ENCODE measurements at regions not wholly inside any gene's neighbourhood (a gene's known extent, or its start where the extent isn't known, plus 50 kb on each side); places are given as distances from the start of the nearest gene placed in this dataset.

GRCh38 chr5:110221036-110221435 lies 505.4 kb downstream of the TMEM232 start:
- Histone ChIP-seq H3K79me2 (ENCODE audit: insufficient read depth, low read length) (no peaks in the 10 kb centered on the region), H3K36me3 (ENCODE audit: control insufficient read depth in 1 of 2, insufficient read depth in 2 of 2, low read length in 2 of 2) (no peaks in the 10 kb centered on the region), H3K27me3 (ENCODE audit: insufficient read depth, low read length) (no peaks in the 10 kb centered on the region), H3K4me1 (ENCODE audit: control insufficient read depth in 1 of 2, insufficient read depth in 2 of 2, low read length in 2 of 2) (no peaks in the 10 kb centered on the region), H2AFZ (ENCODE audit: low read depth, low read length, poor library complexity, severe bottlenecking) (no peak overlapping the region), H3K9me3 (ENCODE audit: control insufficient read depth in 1 of 2, insufficient read depth in 1 of 2, low read depth in 1 of 2, low read length in 2 of 2) (no peaks in the 10 kb centered on the region; a peak in 1 of 4 replicates), H3K4me2 (ENCODE audit: low read length) (no peak overlapping the region), H3K9me2 (ENCODE audit: insufficient read depth) (no peaks in the 10 kb centered on the region), H3K4me3 (replicated peaks in 1 of 2; ENCODE audit: low read depth in 1 of 2, low read length in 2 of 2) (no peak overlapping the region), H3K27ac (ENCODE audit: low read depth, low read length) (no peak overlapping the region), H3K9ac (ENCODE audit: low read length) (no peak overlapping the region), H4K20me1 (ENCODE audit: insufficient read depth) (no peaks in the 10 kb centered on the region)
- TF ChIP-seq SP1 (IDR thresholded peaks at IDR 0.05; ENCODE audit: low read depth) (no peak), CBX3 (IDR thresholded peaks at IDR 0.05; ENCODE audit: low read depth) (no peak), MAX (IDR thresholded peaks at IDR 0.05) (no peak), JUND (IDR thresholded peaks at IDR 0.05) (no peak), CEBPB (IDR thresholded peaks at IDR 0.05; ENCODE audit: low read depth) (no peak), EGR1 (IDR thresholded peaks at IDR 0.05; ENCODE audit: low read depth) (no peak), EZH2 (IDR thresholded peaks at IDR 0.05) (no peak), POLR2AphosphoS5 (IDR thresholded peaks at IDR 0.05; ENCODE audit: low read depth, low read length) (no peak), ZBTB33 (IDR thresholded peaks at IDR 0.05; ENCODE audit: extremely low read depth, insufficient replicate concordance, low read length) (no peak), POLR2A (IDR thresholded peaks at IDR 0.05; ENCODE audit: borderline replicate concordance, extremely low read depth, insufficient read depth, insufficient read length) (no peak), ATF3 (IDR thresholded peaks at IDR 0.05) (no peak), RAD21 (IDR thresholded peaks at IDR 0.05; ENCODE audit: low read depth) (no peak), SRF (IDR thresholded peaks at IDR 0.05; ENCODE audit: low read depth) (no peak), SIN3A (IDR thresholded peaks at IDR 0.05; ENCODE audit: low read depth) (no peak), YY1 (IDR thresholded peaks at IDR 0.05; ENCODE audit: extremely low read depth, insufficient replicate concordance, low read depth, low read length) (no peak), FOSL1 (IDR thresholded peaks at IDR 0.05; ENCODE audit: low read depth) (no peak), ZFX (IDR thresholded peaks at IDR 0.05) (no peak), ELF1 (IDR thresholded peaks at IDR 0.05; ENCODE audit: borderline replicate concordance, low read depth) (no peak)
- no peak for DNase-seq (ENCODE audit: low read depth, low spot score)
- ChIA-PET CTCF (no interaction called here), POLR2A (no interaction called here), RAD21 (ENCODE audit: low non-redundant PET in 1 of 2, low total read pairs in 2 of 2, uncharacterized antibody in 2 of 2, unreplicated experiment in 2 of 2) (no interaction called here)
- no TSS peak for BruUV-seq (replicated peaks)
- intact Hi-C loops (cut with micrococcal nuclease), result no loop called here
- no peak for ATAC-seq
